GDM1 (cell line): ENCODE measurements at regions not wholly inside any gene's neighbourhood (a gene's known extent, or its start where the extent isn't known, plus 50 kb on each side); places are given as distances from the start of the nearest gene placed in this dataset.

Experiments
- DNase-seq: peaks from one replicate; lab custom pipeline; 2025; lab: John Stamatoyannopoulos, UW

DNA sequence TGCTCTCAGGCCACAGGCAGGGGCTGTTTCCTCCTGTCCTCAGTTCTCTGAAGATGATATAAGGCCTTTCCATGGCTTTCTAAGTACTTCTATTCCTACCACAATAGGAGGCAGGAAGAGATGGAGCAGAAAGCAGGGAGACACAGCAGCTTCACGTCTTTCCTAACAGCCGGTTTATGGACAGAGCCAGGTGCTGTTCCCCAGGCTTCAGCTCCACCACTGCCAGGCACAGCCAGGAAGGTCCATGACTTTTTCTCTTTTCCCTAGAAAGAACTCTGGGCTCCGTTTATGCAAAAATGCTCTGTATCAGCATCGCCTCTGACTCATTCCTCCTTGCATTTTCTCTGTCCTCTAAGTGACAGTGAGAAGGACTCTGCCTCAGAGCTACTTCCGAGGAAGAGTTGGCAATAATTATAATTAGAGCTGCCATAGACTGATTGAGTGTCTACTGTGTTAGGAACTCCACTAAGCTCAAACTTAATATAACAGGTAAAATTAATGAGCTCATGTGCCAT is 478.5 kb downstream of the RASEF start:
- DNase-seq = no peak

DNA sequence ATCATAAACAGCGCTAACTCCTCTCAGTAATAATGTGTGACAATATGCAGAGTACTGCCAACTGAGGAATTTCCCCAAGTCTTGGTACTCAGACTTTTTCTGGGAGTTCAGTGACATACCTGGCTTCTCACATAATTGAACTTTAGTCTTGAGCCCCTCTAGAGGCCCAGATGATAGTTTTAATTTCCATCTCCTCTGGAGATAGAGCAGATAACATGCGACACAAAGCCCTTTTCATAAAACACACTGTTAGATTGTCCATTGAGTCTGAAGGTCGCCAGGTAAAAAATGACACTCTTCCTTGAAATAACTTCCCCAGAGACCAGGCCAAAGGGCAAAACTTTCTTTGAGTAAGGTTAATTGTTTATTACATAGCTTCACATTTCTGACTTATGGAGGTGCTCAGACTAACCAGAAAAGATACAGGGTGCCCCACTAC is 476.0 kb downstream of the RASEF start:
- DNase-seq = no peak

DNA sequence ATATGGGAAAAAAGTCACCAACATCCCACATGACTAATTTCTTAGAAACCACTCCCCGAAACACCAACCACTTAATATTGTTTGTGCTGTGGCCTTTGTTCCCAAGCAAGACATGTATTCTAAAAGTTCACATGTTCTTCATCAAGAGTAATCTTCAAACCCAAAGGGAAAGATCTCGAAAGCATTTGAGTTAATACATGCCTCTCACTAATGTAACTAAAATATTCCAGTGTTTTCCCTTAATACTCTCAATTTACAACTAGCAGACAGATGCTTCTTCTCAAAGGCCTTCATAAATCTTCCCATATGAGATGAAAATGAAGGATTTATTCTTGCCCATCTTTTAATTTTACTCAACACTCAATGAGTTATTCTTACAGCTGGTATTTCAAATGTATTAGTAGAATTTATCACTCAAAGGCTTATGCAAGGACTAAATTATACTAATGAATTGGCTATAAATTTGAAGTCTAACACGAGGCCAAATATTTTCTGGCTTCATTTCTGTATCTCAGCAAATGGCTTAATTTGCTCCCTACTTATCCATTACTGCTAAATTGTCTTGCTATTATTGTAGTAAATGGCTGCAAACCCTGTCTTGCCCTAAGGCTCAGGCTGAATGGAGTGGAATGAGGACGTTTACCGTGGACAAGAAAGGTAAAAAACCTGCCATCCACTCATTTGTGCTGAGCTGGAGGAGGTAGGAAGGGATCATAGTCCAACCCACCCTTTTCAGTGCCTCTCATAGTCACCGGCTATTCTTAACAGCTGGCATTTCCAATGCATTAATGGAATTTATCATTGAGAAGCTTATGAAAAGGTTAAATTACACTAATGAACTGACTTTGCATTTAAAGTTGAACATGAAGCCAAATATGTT is 474.4 kb downstream of the RASEF start:
- DNase-seq = no peak

DNA sequence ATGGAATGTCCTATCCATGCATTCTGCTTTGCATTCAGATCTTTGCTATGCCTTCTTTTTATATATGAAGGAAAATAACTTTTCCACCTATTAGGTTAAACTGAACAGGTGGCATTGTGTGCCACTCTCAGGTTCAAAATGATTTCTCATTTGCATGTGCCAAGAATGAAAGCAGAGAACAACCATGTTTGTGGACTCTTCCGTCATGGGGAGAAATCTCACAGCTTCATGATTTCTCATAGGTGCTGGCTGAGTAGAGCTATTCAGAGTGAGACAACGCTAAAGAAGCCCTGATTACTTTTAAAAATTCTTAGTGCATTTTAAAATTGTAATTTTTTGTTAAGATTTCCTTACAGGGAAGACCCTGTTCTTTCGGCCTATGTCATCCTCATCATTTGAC is 472.1 kb downstream of the RASEF start:
- no peak for DNase-seq

DNA sequence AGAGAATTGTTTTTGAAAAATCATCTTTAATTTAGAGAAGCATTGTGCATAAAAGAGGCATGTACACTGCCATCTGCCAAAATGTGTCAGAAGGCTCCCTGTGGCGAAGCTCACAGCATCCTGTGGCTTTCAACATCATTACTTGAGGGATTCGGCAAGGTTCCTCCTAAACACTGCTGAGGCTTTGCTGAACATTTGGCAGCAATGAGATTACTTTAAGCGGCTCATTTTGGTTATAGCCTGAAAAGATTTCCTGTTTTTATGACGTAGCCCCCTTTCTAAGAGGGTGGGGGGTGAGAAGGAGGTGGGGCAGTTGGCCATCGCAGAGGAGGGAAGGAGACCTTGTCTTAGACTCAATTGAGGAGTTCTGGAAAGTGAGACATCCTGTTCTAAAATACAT is 469.4 kb downstream of the RASEF start:
- DNase-seq = no peak

- DNase-seq = no peak
These were observed 465.4 kb downstream of the RASEF start for GRCh38 chr9:82597241-82598203.

GRCh38 chr9:82598241-82599039 is 464.5 kb downstream of the RASEF start:
- DNase-seq = no peak

GRCh38 chr9:82599336-82599949 is 463.5 kb downstream of the RASEF start:
- no peak for DNase-seq

DNA sequence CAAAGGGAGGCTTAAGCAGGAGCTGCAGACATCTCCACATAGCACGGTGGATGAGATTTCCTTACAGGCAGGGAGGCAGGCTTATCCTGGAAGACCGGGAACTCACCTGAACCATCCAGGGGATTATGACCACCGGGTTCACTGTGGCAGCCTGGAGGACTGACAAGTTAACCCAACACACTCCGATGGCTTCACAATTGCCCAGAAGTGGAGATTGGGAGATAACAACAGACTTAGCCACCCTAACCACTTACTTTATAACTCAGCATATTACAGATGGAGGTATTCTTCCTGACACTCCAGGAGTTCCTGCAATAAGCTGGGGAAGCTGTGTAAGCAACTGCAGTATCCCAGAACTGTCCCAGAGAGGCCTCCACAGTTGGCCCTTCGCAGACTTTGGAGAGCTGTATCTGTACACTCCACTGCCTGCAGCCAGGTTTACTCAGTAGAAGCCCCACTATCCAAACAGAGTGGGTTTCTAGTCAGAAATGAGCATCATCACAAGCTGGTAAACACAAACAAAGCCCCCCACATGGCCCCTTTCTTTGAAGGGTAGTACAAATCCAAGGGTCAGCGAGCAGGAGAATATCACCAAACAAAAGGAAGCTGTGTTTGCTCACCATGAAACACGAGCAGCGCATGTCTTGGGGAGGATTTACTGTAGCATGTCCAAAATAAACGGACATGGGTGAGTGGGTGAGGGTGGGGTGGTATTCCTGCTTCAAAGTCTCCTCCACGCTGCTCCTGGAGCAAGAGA is 462.2 kb downstream of the RASEF start:
- DNase-seq = no peak

DNA sequence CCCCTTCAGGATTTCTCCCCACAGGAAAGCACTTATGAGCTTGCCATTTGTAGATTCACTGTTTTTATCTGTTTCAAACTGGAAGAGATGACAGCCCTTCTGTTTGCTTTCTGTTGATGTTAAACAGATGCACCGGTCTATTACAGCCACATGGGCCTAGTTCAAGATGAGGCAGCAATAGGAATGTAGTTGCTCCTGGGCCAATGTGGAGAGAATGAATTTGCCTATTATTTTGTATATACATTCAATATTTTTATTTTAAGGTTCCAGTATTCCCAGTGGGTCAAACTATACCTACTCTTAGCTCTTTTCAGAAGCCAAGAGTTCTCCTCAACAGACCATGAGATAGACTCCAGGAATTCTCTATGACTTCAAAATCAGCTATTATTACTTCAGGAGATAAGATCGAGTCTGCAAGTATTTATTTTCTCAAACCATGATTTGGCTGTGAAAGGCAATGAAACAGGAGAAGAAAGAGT is 461.6 kb downstream of the RASEF start:
- no peak for DNase-seq

GRCh38 chr9:82604947-82605656 is 457.8 kb downstream of the RASEF start:
- no peak for DNase-seq

- no peak for DNase-seq
These were observed 457.3 kb downstream of the RASEF start for GRCh38 chr9:82605657-82606031.

DNA sequence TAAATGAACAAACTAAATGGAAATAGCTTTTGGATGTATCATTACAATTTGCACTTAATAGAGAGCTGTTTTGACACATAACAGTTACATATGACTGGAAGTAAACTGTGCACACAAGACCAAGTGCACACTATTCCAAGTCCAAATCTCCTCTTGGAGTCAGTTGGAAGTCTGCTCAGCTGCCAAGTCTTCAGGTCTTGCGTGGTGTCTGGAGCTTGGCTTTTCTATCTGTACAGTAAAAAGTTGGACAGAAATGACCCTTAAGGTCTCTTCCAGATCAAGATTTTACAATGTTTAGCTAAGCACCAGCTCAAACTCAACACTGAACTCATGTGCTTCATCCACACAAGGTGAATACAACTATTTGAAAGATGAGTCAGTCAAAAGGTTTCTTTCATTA is 456.9 kb downstream of the RASEF start:
- no peak for DNase-seq

GRCh38 chr9:82606492-82607382 is 456.2 kb downstream of the RASEF start:
- peak; percentile 5 for DNase-seq

DNA sequence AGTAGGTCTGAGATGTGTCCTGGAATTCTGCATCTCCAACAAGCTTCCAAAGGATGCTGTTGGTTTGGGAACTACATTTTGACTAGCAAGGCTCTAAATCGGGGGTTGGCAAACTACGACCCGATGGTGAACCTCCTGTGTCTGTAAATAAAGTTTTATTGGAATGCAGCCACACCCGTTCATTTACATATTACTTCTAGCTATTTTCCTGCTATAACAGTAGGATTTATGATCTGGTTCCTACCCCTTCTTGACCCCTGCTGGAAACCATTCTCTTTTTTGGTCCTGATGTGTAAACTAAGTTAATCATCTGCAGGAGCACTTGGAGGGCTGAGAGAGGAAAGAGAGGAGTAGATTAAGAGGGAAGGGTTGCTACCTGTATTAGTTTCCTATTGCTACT is 454.5 kb downstream of the RASEF start:
- no peak for DNase-seq

GRCh38 chr9:82612942-82613341 is 450.0 kb downstream of the RASEF start:
- DNase-seq = no peak

DNA sequence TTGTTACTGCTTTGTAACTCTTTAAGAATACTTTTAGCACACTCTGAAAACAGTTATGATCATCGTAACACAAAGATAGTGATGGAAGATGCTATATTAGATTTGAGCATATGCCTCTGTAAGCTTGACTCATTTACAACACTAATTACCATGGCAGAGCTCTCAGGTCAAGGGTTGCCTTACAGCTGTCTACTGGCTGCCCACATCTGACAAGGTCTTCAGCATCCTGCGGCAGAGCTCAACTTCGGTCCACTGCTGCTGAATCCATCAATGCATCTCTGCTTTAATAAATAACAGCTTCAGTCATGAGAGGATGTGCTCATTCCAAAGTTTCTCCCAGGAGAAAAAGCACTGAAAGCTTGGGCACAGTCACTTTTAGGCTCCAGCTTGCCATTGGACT is 449.4 kb downstream of the RASEF start:
- no peak for DNase-seq

GRCh38 chr9:82616545-82616944 is 446.4 kb downstream of the RASEF start:
- DNase-seq = no peak

GRCh38 chr9:82621447-82621846 is 441.5 kb downstream of the RASEF start:
- no peak for DNase-seq
